GM12878 (cell line): ENCODE measurements at regions not wholly inside any gene's neighbourhood (a gene's known extent, or its start where the extent isn't known, plus 50 kb on each side); places are given as distances from the start of the nearest gene placed in this dataset.

ENCODE experiments used
- ATAC-seq: fragments of 200-7000 bp; cut with Tn5 transposase; 3 replicates; pipeline ENCODE4 v1.9.1; 2020; ENCODE audit warnings: mild to moderate bottlenecking, moderate library complexity
- BruUV-seq: library from RNA; stranded (reverse); fragments of 400-500 nt; replicated peaks from 2 replicates; lab custom pipeline; 2021; lab: Mats Ljungman, UMichigan
- CTCF ChIA-PET: fragments of 300-600 bp; sonication (Branson Sonifier 250); formaldehyde crosslinking; extraction: SDS; loops from one replicate; lab custom pipeline; 2021; ENCODE audit warnings: inconsistent platforms; lab: Yijun Ruan, JAX
- POLR2A ChIA-PET: fragments of 350-600 bp; formaldehyde crosslinking; extraction: SDS; loops from one replicate; lab custom pipeline; 2021; ENCODE audit warnings: inconsistent platforms; lab: Charles Lee
- RAD21 ChIA-PET: fragments of 300-600 bp; sonication (Branson Sonifier 250); formaldehyde crosslinking; loops from one replicate; lab custom pipeline; 2023; ENCODE audit warnings: antibody characterized with exemption; ENCODE audit not compliant: unreplicated experiment; lab: Charles Lee
- SMC1A ChIA-PET: fragments of 300-600 bp; sonication (Branson Sonifier 250); formaldehyde crosslinking; loops from one replicate; lab custom pipeline; 2023; ENCODE audit not compliant: unreplicated experiment, uncharacterized antibody; lab: Charles Lee
- DNase-seq: peaks from one replicate; pipeline ENCODE4 v3.0.0-alpha.2; 2011; ENCODE audit warnings: low read depth, low spot score
- FAIRE-seq: peaks from 3 replicates; lab custom pipeline; 2011; peaks lifted over from hg19 to GRCh38; lab: Jason Lieb, UNC
- H2AFZ ChIP-seq: 2 replicates; pipeline ENCODE4 v1.6.0; 2011; ENCODE audit warnings: low read depth, low read length, control low read depth; ENCODE audit not compliant: control insufficient read depth
- H3K27ac ChIP-seq: 2 replicates; pipeline ENCODE4 v1.5.1; 2011; ENCODE audit warnings: control low read depth; ENCODE audit not compliant: control insufficient read depth, insufficient read depth
- H3K27me3 ChIP-seq, 2 experiments: replicated peaks in 1 of 2; 2 replicates each; pipeline versions ENCODE4 v1.6.0 to v1.6.1; 2011; ENCODE audit warnings: low read length in 1 of 2; ENCODE audit not compliant: control insufficient read depth in 2 of 2, insufficient read depth in 2 of 2
- H3K36me3 ChIP-seq, 2 experiments: 2 replicates each; pipeline ENCODE4 v1.5.1; 2011; ENCODE audit warnings: low read length in 1 of 2; ENCODE audit not compliant: control insufficient read depth in 2 of 2, insufficient read depth in 2 of 2
- H3K4me1 ChIP-seq: 2 replicates; pipeline ENCODE4 v1.6.1; 2011; ENCODE audit warnings: mild to moderate bottlenecking, low read length, moderate library complexity, mixed read lengths; ENCODE audit not compliant: control insufficient read depth, insufficient read depth
- H3K4me2 ChIP-seq: 2 replicates; pipeline ENCODE4 v1.6.0; 2011; ENCODE audit warnings: control low read depth; ENCODE audit not compliant: control insufficient read depth, insufficient read depth
- H3K4me3 ChIP-seq: fragments of 200-600 bp; sonication (generic); 2 replicates; pipeline ENCODE4 v1.5.1; 2016
- H3K79me2 ChIP-seq: 2 replicates; pipeline ENCODE4 v1.6.0; 2011; ENCODE audit warnings: low read length; ENCODE audit not compliant: control insufficient read depth, insufficient read depth
- H3K9ac ChIP-seq: 2 replicates; pipeline ENCODE4 v1.8.0; 2011; ENCODE audit warnings: low read length, control low read depth, mixed read lengths; ENCODE audit not compliant: control insufficient read depth, insufficient read depth
- H3K9me3 ChIP-seq: replicated peaks from 3 replicates; pipeline ENCODE4 v1.5.1; 2011; ENCODE audit warnings: mild to moderate bottlenecking, low read length; ENCODE audit not compliant: control insufficient read depth, insufficient read depth
- H4K20me1 ChIP-seq: 2 replicates; pipeline ENCODE4 v1.6.0; 2011; ENCODE audit not compliant: control insufficient read depth, insufficient read depth
- CHD1 ChIP-seq: IDR thresholded peaks from 2 replicates; pipeline ENCODE4 v1.6.1; 2012; ENCODE audit warnings: low read depth, low read length, improper control_type of control experiment
- DPF2 ChIP-seq: fragments of 450-650 bp; IDR thresholded peaks from 2 replicates; pipeline ENCODE4 v1.6.1; 2017; ENCODE audit warnings: mild to moderate bottlenecking
- FOS ChIP-seq: IDR thresholded peaks from 3 replicates; pipeline ENCODE4 v1.6.1; 2011; ENCODE audit warnings: borderline replicate concordance; ENCODE audit not compliant: insufficient read length; ENCODE audit errors: extremely low read depth
- IRF4 ChIP-seq: IDR thresholded peaks from 2 replicates; pipeline ENCODE4 v1.6.1; 2011; ENCODE audit warnings: low read depth, low read length
- LARP7 ChIP-seq: fragments of 450-650 bp; IDR thresholded peaks from 2 replicates; pipeline ENCODE4 v1.6.1; 2017; ENCODE audit warnings: mild to moderate bottlenecking
- MTA2 ChIP-seq: fragments of 450-650 bp; IDR thresholded peaks from 2 replicates; pipeline ENCODE4 v1.6.1; 2016; ENCODE audit warnings: low read depth, mild to moderate bottlenecking, moderate library complexity
- MXI1 ChIP-seq: fragments of 150-350 bp; IDR thresholded peaks from 2 replicates; pipeline ENCODE4 v1.6.1; 2011; ENCODE audit warnings: low read depth, mild to moderate bottlenecking, inconsistent platforms, low read length, improper control_type of control experiment
- NR2C1 ChIP-seq: fragments of 450-650 bp; IDR thresholded peaks from 2 replicates; pipeline ENCODE4 v1.6.1; 2017; ENCODE audit warnings: antibody characterized with exemption, mild to moderate bottlenecking, moderate library complexity
- POLR2AphosphoS2 ChIP-seq: IDR thresholded peaks from 2 replicates; pipeline ENCODE4 v1.6.1; 2011; ENCODE audit warnings: low read depth, mild to moderate bottlenecking, low read length, improper control_type of control experiment, moderate library complexity
- POU2F2 ChIP-seq: IDR thresholded peaks from 3 replicates; pipeline ENCODE4 v1.6.1; 2011; ENCODE audit warnings: low read depth, mild to moderate bottlenecking, low read length, borderline replicate concordance
- RELB ChIP-seq: fragments of 450-650 bp; IDR thresholded peaks from 2 replicates; pipeline ENCODE4 v1.6.1; 2017; ENCODE audit warnings: low read depth, mild to moderate bottlenecking, moderate library complexity
- SUPT20H ChIP-seq: IDR thresholded peaks from 2 replicates; pipeline ENCODE4 v1.6.1; 2011; ENCODE audit warnings: low read depth, mild to moderate bottlenecking, low read length, moderate library complexity, borderline replicate concordance; ENCODE audit not compliant: control insufficient read depth
- ZSCAN29 ChIP-seq: fragments of 450-650 bp; IDR thresholded peaks from 2 replicates; pipeline ENCODE4 v1.6.1; 2017; ENCODE audit warnings: mild to moderate bottlenecking, moderate library complexity
- WGBS: methylation state at CpG from one replicate; pipeline ENCODE4 v1.1.6; 2016; ENCODE audit warnings: low lambda C conversion rate; ENCODE audit not compliant: insufficient replicate concordance, insufficient coverage; ENCODE audit errors: missing lambda C conversion rate; 5-methylcytosine and 5-hydroxymethylcytosine counted together
- in situ Hi-C: fragments of 300-500 bp; cut with MboI; formaldehyde crosslinking; loops from 9 replicates; pipeline ENCODE4 v1.14.3; 2018; ENCODE audit warnings: mixed read lengths
- intact Hi-C: fragments of 100-400 bp; cut with micrococcal nuclease; formaldehyde crosslinking; loops from one replicate; pipeline ENCODE4 v1.14.2; 2022; ENCODE audit not compliant: unreplicated experiment
- TF ChIP-seq, protein P1 (sequence below): fragments of 450-650 bp; IDR thresholded peaks from 2 replicates; pipeline ENCODE4 v1.6.1; 2016; ENCODE audit warnings: mild to moderate bottlenecking
- TF ChIP-seq, protein P2 (sequence below): fragments of 150-350 bp; IDR thresholded peaks from 2 replicates; pipeline ENCODE4 v1.6.1; 2014; ENCODE audit warnings: mild to moderate bottlenecking, low read depth, low read length
- TF ChIP-seq, protein P3 (sequence below): fragments of 450-650 bp; IDR thresholded peaks from 2 replicates; pipeline ENCODE4 v1.6.1; 2017; ENCODE audit warnings: borderline replicate concordance

- Histone ChIP-seq H3K4me3 (no peak overlapping the region), H4K20me1 (no peaks in the 10 kb centered on the region), H3K36me3 (no peaks in the 10 kb centered on the region), H3K4me2 (no peak overlapping the region), H3K9me3 (no peaks in the 10 kb centered on the region), H3K27ac (no peak overlapping the region), H3K4me1 (no peaks in the 10 kb centered on the region), H2AFZ (no peak overlapping the region), H3K79me2 (no peaks in the 10 kb centered on the region), H3K9ac (no peak overlapping the region), H3K27me3 (no peaks in the 10 kb centered on the region; a peak in 1 of 4 replicates)
- ATAC-seq (no peak), FAIRE-seq (no peak), DNase-seq (no peak)
- in situ Hi-C loops (no loop called here), intact Hi-C loops (no loop called here)
- WGBS: 42% methylated on average over 1 of the region's 1 CpG
- ChIA-PET CTCF (no interaction called here), POLR2A (no interaction called here), SMC1A (no interaction called here), RAD21 (no interaction called here)
- TF ChIP-seq MXI1 (no peak), LARP7 (no peak), POLR2AphosphoS2 (no peak), ZSCAN29 (no peak), CHD1 (no peak), MTA2 (no peak), FOS (no peak), RELB (no peak), NR2C1 (no peak), POU2F2 (no peak), DPF2 (no peak), SUPT20H (no peak), IRF4 (no peak)
- TF ChIP-seq, protein P1, sequence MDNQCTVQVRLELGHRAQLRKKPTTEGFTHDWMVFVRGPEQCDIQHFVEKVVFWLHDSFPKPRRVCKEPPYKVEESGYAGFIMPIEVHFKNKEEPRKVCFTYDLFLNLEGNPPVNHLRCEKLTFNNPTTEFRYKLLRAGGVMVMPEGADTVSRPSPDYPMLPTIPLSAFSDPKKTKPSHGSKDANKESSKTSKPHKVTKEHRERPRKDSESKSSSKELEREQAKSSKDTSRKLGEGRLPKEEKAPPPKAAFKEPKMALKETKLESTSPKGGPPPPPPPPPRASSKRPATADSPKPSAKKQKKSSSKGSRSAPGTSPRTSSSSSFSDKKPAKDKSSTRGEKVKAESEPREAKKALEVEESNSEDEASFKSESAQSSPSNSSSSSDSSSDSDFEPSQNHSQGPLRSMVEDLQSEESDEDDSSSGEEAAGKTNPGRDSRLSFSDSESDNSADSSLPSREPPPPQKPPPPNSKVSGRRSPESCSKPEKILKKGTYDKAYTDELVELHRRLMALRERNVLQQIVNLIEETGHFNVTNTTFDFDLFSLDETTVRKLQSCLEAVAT: no peak
- TF ChIP-seq, protein P2, sequence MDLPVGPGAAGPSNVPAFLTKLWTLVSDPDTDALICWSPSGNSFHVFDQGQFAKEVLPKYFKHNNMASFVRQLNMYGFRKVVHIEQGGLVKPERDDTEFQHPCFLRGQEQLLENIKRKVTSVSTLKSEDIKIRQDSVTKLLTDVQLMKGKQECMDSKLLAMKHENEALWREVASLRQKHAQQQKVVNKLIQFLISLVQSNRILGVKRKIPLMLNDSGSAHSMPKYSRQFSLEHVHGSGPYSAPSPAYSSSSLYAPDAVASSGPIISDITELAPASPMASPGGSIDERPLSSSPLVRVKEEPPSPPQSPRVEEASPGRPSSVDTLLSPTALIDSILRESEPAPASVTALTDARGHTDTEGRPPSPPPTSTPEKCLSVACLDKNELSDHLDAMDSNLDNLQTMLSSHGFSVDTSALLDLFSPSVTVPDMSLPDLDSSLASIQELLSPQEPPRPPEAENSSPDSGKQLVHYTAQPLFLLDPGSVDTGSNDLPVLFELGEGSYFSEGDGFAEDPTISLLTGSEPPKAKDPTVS: no peak
- TF ChIP-seq, protein P3, sequence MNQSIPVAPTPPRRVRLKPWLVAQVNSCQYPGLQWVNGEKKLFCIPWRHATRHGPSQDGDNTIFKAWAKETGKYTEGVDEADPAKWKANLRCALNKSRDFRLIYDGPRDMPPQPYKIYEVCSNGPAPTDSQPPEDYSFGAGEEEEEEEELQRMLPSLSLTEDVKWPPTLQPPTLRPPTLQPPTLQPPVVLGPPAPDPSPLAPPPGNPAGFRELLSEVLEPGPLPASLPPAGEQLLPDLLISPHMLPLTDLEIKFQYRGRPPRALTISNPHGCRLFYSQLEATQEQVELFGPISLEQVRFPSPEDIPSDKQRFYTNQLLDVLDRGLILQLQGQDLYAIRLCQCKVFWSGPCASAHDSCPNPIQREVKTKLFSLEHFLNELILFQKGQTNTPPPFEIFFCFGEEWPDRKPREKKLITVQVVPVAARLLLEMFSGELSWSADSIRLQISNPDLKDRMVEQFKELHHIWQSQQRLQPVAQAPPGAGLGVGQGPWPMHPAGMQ: no peak
- BruUV-seq: no TSS peak
These were observed 355.1 kb upstream of the KCNMB2 start for GRCh38 chr3:178181088-178181487.
